Mucosa of descending colon (tissue), 3 donors: ENCODE measurements at regions not wholly inside any gene's neighbourhood (a gene's known extent, or its start where the extent isn't known, plus 50 kb on each side); places are given as distances from the start of the nearest gene placed in this dataset.

Experiments used
- ATAC-seq: fragments of 200-7000 bp; cut with Tn5 transposase; one replicate; pipeline ENCODE4 v1.9.1; 2020; ENCODE audit warnings: mild to moderate bottlenecking, moderate library complexity
- DNase-seq, 3 donors: peaks; one replicate each; pipeline ENCODE4 v3.0.0-alpha.2; 2020
- H3K36me3 ChIP-seq: fragments of 200-600 bp; one replicate; pipeline ENCODE4 v1.8.0; 2021; ENCODE audit warnings: low read depth, mild to moderate bottlenecking
- H3K4me1 ChIP-seq: fragments of 200-600 bp; one replicate; pipeline ENCODE4 v1.8.0; 2021; ENCODE audit warnings: low read depth, mild to moderate bottlenecking
- H3K4me3 ChIP-seq: fragments of 200-600 bp; one replicate; pipeline ENCODE4 v1.8.0; 2021; ENCODE audit warnings: mild to moderate bottlenecking
- H3K9me3 ChIP-seq: fragments of 200-600 bp; one replicate; pipeline ENCODE4 v1.8.0; 2021; ENCODE audit warnings: mild to moderate bottlenecking
- intact Hi-C, 2 donors: fragments of 100-400 bp; cut with DNase I in 1 of 2; cut with micrococcal nuclease in 1 of 2; formaldehyde crosslinking; loops; one replicate each; pipeline versions ENCODE4 v1.11.0 to v1.11.1; 2022; cut with DNase I, micrococcal nuclease
- TF ChIP-seq, protein P1 (sequence below): fragments of 200-600 bp; IDR thresholded peaks from one replicate; pipeline ENCODE4 v1.8.0; 2022; ENCODE audit warnings: antibody characterized with exemption, mild to moderate bottlenecking
- donor health status: DM: no; HTN: no; CAD: no; lungs with moderate emphysema.
- donor health status: DM: no; HTN: no; CAD: no.
- donor health status: DM: no; HTN: yes; CAD: no.

GRCh38 chr11:91630916-91631673, 593.5 kb upstream of the FAT3 start:
- ATAC-seq (no peak), DNase-seq (no peak)
- Histone ChIP-seq H3K36me3 (no peaks in the 10 kb centered on the region), H3K4me3 (no peak overlapping the region), H3K4me1 (no peaks in the 10 kb centered on the region), H3K9me3 (no peaks in the 10 kb centered on the region)
- intact Hi-C loops, result no loop called here
- TF ChIP-seq, protein P1, sequence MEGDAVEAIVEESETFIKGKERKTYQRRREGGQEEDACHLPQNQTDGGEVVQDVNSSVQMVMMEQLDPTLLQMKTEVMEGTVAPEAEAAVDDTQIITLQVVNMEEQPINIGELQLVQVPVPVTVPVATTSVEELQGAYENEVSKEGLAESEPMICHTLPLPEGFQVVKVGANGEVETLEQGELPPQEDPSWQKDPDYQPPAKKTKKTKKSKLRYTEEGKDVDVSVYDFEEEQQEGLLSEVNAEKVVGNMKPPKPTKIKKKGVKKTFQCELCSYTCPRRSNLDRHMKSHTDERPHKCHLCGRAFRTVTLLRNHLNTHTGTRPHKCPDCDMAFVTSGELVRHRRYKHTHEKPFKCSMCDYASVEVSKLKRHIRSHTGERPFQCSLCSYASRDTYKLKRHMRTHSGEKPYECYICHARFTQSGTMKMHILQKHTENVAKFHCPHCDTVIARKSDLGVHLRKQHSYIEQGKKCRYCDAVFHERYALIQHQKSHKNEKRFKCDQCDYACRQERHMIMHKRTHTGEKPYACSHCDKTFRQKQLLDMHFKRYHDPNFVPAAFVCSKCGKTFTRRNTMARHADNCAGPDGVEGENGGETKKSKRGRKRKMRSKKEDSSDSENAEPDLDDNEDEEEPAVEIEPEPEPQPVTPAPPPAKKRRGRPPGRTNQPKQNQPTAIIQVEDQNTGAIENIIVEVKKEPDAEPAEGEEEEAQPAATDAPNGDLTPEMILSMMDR, result no peak

GRCh38 chr11:91625495-91625894, 599.1 kb upstream of the FAT3 start:
- DNase-seq, result no peak
- TF ChIP-seq, protein P1, result no peak
- no peaks in the 10 kb centered on the region for H3K36me3 ChIP-seq
- no peaks in the 10 kb centered on the region for H3K4me1 ChIP-seq
- ATAC-seq, result no peak
- no peaks in the 10 kb centered on the region for H3K9me3 ChIP-seq
- H3K4me3 ChIP-seq, result no peak overlapping the region
- intact Hi-C loops, result no loop called here

- TF ChIP-seq, protein P1, result no peak
- DNase-seq, result peak in 1 of 3 donors; percentile 1
These were observed 600.6 kb upstream of the FAT3 start for GRCh38 chr11:91624021-91624420.

DNA sequence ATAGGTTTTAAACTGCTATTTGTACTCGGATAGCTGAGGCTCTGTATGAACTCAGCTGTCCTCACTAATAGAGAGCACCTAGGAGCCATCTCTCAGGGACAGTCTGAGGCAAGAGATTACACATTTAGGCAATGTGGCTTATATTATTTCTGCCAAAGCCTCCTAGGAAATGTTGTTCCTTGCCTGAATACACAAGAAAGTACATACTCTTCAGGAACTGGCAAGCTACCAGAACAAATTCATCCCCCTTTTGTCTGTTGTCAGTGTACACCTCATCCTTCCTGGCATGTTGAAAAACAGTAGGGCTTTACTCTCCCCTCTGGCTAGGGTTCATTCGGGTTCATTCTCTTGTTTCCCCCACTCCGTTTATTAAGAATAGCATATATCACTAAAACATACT, 615.9 kb upstream of the FAT3 start:
- Histone ChIP-seq H3K36me3 (no peaks in the 10 kb centered on the region), H3K9me3 (no peaks in the 10 kb centered on the region), H3K4me3 (no peak overlapping the region), H3K4me1 (no peaks in the 10 kb centered on the region)
- DNase-seq, result no peak
- TF ChIP-seq, protein P1, result no peak
- intact Hi-C loops, result no loop called here
- ATAC-seq, result no peak

More at GRCh38 chr11:91624021-91624420, 600.6 kb upstream of the FAT3 start:
- intact Hi-C loops, result no loop called here
- no peaks in the 10 kb centered on the region for H3K36me3 ChIP-seq
- ATAC-seq, result peak; percentile 60
- H3K4me3 ChIP-seq, result no peak overlapping the region
- no peaks in the 10 kb centered on the region for H3K9me3 ChIP-seq
- H3K4me1 ChIP-seq, result no peaks in the 10 kb centered on the region

DNA sequence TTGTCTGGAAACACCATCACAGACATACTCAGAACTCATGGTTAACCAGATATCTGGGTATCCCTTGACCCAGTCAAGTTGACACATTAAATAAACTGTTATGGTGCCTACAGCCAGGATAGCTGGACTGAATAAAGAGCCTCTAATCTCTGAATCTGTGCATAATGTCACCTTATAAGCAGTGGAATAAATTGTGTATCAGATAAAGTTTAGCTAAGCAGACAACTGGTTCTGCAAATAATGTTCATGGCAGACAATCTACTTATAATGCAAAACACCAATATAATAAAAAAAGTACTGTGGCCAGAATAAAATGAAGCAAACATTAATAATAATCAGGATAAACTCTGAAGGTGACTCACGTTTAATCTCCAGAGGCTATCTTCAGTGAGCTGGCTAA, 628.5 kb upstream of the FAT3 start:
- no peak for DNase-seq
- no peak for ATAC-seq
- no peaks in the 10 kb centered on the region for H3K36me3 ChIP-seq
- H3K9me3 ChIP-seq, result peaks cover 9% of the 10 kb centered on the region
- TF ChIP-seq, protein P1, result no peak
- H3K4me1 ChIP-seq, result no peaks in the 10 kb centered on the region
- intact Hi-C loops, result no loop called here
- H3K4me3 ChIP-seq, result no peak overlapping the region
